Ectodermal cell (in vitro differentiated cells): ENCODE measurements at regions not wholly inside any gene's neighbourhood (a gene's known extent, or its start where the extent isn't known, plus 50 kb on each side); places are given as distances from the start of the nearest gene placed in this dataset.

Experiments
- H3K27ac ChIP-seq: 2 replicates; pipeline ENCODE4 v1.7.0; 2013; ENCODE audit warnings: mild to moderate bottlenecking, low read depth, low read length; ENCODE audit not compliant: insufficient read depth, poor library complexity, severe bottlenecking
- H3K27me3 ChIP-seq: 2 replicates; pipeline ENCODE4 v1.7.0; 2013; ENCODE audit warnings: mild to moderate bottlenecking, low read length; ENCODE audit not compliant: insufficient read depth, control insufficient read depth, poor library complexity, severe bottlenecking
- H3K36me3 ChIP-seq: one replicate; pipeline ENCODE4 v1.7.0; 2013; ENCODE audit warnings: low read length; ENCODE audit not compliant: control insufficient read depth, insufficient read depth
- H3K4me1 ChIP-seq: one replicate; pipeline ENCODE4 v1.7.0; 2013; ENCODE audit warnings: low read length; ENCODE audit not compliant: control insufficient read depth, insufficient read depth
- H3K4me3 ChIP-seq: 2 replicates; pipeline ENCODE4 v1.7.0; 2013; ENCODE audit warnings: low read depth, low read length, control low read depth; ENCODE audit not compliant: insufficient read depth
- H3K9me3 ChIP-seq: 2 replicates; pipeline ENCODE4 v1.7.0; 2013; ENCODE audit warnings: mild to moderate bottlenecking, low read length, moderate library complexity; ENCODE audit not compliant: control insufficient read depth
- WGBS, 2 experiments: methylation state at CpG; one replicate each; pipeline ENCODE4 v1.1.7; 2013; ENCODE audit warnings: missing lambda C conversion rate in 2 of 2; 5-methylcytosine and 5-hydroxymethylcytosine counted together

DNA sequence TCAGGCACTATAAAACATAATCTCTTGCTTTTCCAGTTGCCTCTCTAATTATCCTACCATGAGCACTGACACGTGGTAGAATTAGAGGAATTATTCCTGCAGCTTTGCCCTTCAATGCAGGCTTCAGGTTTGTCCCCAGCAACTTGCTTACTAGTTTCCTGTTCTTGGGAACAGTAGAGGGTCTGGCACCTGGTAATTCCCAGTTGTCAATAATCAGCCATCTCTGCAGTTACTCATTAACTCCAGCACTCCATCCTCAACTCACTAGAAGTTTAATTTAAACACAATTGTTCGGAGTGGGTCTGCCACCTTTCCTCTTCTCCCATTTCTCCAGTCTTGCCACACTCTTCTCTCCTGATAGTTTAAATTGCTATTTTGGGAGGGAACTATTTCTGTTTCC lies 324.3 kb upstream of the KIAA1217 start:
- no peak overlapping the region for H3K4me3 ChIP-seq
- 88 to 91% methylated on average over 2 of the region's 2 CpGs for WGBS, 2 experiments

DNA sequence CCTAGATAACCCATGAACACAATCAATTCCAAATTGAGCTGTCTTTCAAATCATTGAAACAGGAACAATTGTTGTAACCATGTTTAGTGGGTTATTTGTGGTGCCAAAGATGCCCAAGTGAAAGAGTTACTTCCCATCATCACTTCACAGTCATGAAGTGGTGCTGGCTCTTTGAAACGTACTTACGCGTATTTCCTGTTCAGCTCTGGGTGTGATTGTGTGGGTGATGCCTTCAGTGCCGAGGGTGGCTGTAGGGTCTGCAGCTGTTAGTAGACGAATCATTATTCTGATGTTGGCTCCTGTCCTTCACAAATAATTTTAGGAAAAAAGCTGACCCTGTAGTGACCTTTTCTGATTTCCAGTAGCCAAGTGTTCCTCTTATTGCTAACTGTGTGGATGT lies 323.1 kb upstream of the KIAA1217 start:
- Histone ChIP-seq H3K9me3 (no peaks in the 10 kb centered on the region), H3K27ac (no peak overlapping the region), H3K36me3 (no peaks in the 10 kb centered on the region), H3K4me1 (no peaks in the 10 kb centered on the region), H3K4me3 (no peak overlapping the region), H3K27me3 (no peaks in the 10 kb centered on the region)
- WGBS, 2 experiments = 97 to 99% methylated on average over 5 of the region's 5 CpGs

More for the DNA sequence above, 324.3 kb upstream of the KIAA1217 start:
- Histone ChIP-seq H3K36me3 (no peaks in the 10 kb centered on the region), H3K4me1 (no peaks in the 10 kb centered on the region), H3K9me3 (no peaks in the 10 kb centered on the region), H3K27ac (no peak overlapping the region), H3K27me3 (no peaks in the 10 kb centered on the region)

DNA sequence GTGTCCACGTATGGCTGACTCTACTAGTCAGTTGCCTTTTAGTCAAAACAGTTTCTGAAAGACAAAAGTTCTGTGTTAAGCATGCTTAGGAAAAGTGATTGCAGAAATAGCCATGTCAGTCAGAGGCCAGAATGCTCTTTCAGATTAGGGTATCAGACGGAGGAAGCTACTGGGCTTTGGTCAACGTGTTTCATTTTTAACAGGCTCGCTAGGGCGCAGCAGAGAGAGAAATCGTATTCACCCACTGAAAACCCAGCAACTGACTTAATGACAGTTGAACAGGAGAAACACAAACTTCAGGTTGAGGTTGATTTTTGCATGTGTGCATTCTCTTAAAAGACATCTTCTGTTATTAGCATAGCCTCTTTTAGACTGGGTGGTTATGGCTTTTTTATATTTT lies 322.6 kb upstream of the KIAA1217 start:
- Histone ChIP-seq H3K4me1 (no peaks in the 10 kb centered on the region), H3K9me3 (no peaks in the 10 kb centered on the region), H3K4me3 (no peak overlapping the region), H3K27ac (no peak overlapping the region), H3K36me3 (no peaks in the 10 kb centered on the region), H3K27me3 (no peaks in the 10 kb centered on the region)
- WGBS, 2 experiments = 64 to 69% methylated on average over 6 of the region's 6 CpGs

DNA sequence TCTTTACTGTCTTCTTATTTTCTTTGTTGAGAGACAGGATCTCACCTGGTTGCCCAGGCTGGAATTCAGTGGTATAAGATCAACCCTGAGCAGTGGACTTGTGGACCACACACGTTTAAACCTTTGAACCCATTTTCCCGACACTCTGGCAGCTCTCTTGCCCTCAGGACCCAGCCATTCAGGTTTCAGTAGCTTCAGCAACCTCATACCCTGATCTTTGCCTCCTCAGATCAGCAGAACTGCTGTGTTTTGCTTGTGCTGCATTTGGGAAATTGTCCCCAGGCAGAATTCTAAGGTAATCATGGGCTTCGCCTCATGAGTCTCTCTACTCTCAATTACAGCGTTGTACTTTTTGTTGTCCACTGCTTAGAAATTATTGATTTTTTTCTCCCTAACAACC lies 317.6 kb upstream of the KIAA1217 start:
- Histone ChIP-seq H3K4me3 (no peak overlapping the region), H3K36me3 (no peaks in the 10 kb centered on the region), H3K27me3 (no peaks in the 10 kb centered on the region), H3K9me3 (no peaks in the 10 kb centered on the region), H3K4me1 (no peaks in the 10 kb centered on the region), H3K27ac (no peak overlapping the region)
- WGBS, 2 experiments = 88 to 91% methylated on average over 3 to 4 of the region's 4 CpGs

DNA sequence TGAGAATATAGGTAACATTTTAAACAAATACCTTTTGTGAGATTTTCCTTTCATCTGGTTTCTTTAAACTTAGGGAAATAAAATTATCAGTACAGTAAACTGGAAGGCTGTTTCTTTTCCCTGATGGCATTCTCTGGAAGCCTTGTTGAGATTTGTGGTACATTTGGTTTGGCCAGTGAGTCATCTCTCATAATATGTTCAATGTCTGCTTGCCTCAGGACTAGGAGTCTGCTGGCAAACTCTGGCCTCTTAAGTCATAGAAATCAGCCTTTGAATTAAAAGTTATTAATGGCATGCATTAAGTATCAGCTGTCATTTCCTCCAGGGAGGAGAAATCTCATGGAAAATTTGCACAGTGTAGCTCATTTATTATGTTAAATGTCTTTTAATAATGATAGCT lies 316.6 kb upstream of the KIAA1217 start:
- Histone ChIP-seq H3K36me3 (no peaks in the 10 kb centered on the region), H3K27me3 (no peaks in the 10 kb centered on the region), H3K4me1 (no peaks in the 10 kb centered on the region), H3K4me3 (no peak overlapping the region), H3K9me3 (no peaks in the 10 kb centered on the region), H3K27ac (no peak overlapping the region)

DNA sequence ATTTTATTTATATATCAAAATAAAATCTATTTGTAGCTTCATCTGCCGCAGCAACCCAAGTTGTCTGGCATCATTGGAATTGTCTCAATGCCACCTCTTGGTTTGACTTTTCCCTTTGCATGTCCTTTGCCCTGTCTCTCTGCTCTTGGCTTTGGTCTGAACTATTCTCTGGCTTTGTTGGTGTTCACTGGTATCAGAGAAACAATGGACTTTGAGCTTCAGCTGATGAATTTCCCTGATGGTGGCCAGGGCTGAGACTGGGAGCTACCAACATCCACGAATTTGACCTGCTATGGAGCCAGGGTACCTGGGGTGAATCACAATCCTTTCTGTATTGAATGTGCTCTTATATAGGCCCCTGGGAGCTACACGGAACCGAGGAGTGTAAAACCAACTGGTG lies 311.7 kb upstream of the KIAA1217 start:
- no peaks in the 10 kb centered on the region for H3K9me3 ChIP-seq
- H3K4me1 ChIP-seq = no peaks in the 10 kb centered on the region
- H3K4me3 ChIP-seq = no peak overlapping the region
- no peaks in the 10 kb centered on the region for H3K36me3 ChIP-seq
- no peak overlapping the region for H3K27ac ChIP-seq
- no peaks in the 10 kb centered on the region for H3K27me3 ChIP-seq
- 87 to 95% methylated on average over 4 of the region's 4 CpGs for WGBS, 2 experiments

DNA sequence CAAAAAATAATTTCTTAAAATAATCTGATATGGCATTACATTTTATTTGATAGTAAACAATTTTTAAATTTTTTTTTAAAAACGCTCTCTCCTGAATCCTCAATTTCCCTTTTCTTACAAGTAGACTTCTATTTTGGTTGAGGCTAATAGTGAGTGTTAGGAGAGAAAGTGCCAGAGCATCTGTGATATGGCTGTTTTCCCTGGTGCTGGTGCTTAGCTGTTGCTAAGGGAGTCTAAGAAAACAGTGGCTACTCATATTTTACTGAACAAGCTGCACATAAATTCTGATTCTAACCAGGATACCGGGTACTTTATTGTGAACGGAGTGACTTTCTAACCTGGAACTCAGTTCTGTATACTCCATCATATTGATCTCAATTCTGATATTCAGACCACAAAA lies 311.1 kb upstream of the KIAA1217 start:
- Histone ChIP-seq H3K36me3 (no peaks in the 10 kb centered on the region), H3K4me3 (no peak overlapping the region), H3K4me1 (no peaks in the 10 kb centered on the region), H3K9me3 (no peaks in the 10 kb centered on the region), H3K27ac (no peak overlapping the region), H3K27me3 (no peaks in the 10 kb centered on the region)
- WGBS, 2 experiments = 91 to 93% methylated on average over 2 of the region's 3 CpGs

DNA sequence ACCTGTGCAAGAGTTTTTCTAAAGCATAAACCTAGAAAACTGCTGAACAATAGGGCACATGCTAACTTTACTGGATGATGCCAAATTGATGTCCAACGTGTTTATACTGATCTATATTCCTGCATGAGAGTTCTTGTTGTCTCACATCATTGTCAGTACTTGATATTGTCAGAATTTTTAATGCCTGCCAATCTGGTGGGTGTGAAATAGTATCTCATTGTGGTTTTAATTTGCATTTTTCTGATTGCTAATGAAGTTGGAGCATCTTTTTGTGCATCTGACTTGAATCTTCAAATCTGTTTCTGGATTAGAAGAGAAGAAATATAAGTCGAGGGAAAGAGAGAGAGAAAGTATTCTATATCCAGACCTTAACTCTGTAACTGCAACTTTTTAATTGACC lies 309.8 kb upstream of the KIAA1217 start:
- no peak overlapping the region for H3K4me3 ChIP-seq
- WGBS, 2 experiments = 78 to 87% methylated on average over 1 to 2 of the region's 2 CpGs
- no peaks in the 10 kb centered on the region for H3K4me1 ChIP-seq
- H3K36me3 ChIP-seq = no peaks in the 10 kb centered on the region
- H3K27ac ChIP-seq = no peak overlapping the region
- H3K27me3 ChIP-seq = no peaks in the 10 kb centered on the region
- no peaks in the 10 kb centered on the region for H3K9me3 ChIP-seq

DNA sequence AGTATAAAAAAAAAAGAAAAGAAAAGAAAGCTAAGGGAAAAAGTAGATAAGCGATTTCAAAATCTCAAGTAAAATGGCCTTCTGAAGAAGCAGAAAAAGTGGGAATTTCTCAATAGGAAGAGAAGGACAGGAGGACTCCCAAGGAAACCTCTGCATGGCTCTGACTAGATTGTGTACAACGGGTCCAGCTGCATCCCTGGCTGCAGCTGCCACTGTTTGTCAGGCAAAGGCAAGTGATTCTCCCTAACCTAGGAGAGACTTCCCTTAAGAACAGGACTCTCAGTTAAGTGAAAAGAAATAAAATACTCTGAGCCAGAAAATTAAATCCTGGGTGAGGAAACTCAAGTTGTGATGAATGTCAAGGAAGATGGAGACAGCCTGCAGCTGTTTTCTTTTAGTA lies 298.6 kb upstream of the KIAA1217 start:
- 90 to 96% methylated on average over 2 of the region's 2 CpGs for WGBS, 2 experiments
- no peak overlapping the region for H3K27ac ChIP-seq

DNA sequence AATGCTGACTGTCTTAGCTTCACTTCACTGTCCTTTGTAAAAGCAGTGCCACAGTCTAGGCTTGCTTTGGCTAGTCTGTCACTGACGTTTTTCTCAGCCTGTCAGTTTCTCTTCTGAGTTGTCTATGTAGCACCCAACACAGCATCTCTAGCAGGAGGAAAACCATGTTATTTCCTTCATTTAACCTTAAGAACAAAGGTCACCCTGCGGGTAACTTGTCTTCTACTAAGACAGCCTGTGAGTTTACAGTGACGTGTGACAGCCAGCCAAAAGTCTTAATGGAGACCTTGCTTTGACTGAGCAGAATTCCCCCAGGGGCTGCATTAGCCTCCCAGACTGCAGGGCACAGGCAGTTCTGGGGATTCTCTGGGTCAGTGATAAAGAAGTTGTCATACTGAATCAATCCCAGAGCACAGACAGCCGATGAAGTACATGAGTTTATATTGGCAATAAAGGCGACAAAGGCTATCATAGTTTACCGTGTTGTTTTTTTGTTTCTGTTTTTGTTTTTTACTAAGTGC lies 296.0 kb upstream of the KIAA1217 start:
- no peak overlapping the region for H3K27ac ChIP-seq
- H3K36me3 ChIP-seq = no peaks in the 10 kb centered on the region

More for the DNA sequence above, 298.6 kb upstream of the KIAA1217 start:
- no peaks in the 10 kb centered on the region for H3K9me3 ChIP-seq
- H3K4me3 ChIP-seq = no peak overlapping the region
- H3K27me3 ChIP-seq = no peaks in the 10 kb centered on the region
- no peaks in the 10 kb centered on the region for H3K4me1 ChIP-seq
- H3K36me3 ChIP-seq = no peaks in the 10 kb centered on the region

DNA sequence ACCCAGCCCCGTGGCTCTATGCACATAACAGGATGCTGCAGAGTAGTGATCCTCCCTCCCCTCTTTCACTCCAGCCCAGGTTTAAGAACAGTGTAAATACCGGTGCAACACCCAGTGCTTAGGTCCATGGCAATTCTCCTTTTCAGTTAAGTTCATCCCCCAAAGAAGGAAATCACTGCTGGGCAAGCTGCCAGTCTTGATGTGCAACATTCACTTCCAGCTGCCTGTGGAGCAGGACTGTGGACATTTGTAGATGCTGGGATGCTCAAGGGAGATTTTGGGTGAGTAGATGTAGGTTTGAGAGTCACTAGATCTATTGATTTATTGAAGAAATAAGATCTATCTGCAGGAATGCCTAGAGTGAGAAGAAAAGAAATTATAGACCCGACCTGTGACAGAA lies 294.3 kb upstream of the KIAA1217 start:
- WGBS, 2 experiments = 94% methylated on average over 3 of the region's 3 CpGs
- no peaks in the 10 kb centered on the region for H3K4me1 ChIP-seq
- H3K4me3 ChIP-seq = no peak overlapping the region
- no peaks in the 10 kb centered on the region for H3K9me3 ChIP-seq
- no peaks in the 10 kb centered on the region for H3K36me3 ChIP-seq
- no peaks in the 10 kb centered on the region for H3K27me3 ChIP-seq
- H3K27ac ChIP-seq = no peak overlapping the region

More for the DNA sequence above, 296.0 kb upstream of the KIAA1217 start:
- 65 to 66% methylated on average over 6 of the region's 6 CpGs for WGBS, 2 experiments
- Histone ChIP-seq H3K4me1 (no peaks in the 10 kb centered on the region), H3K27me3 (no peaks in the 10 kb centered on the region), H3K9me3 (no peaks in the 10 kb centered on the region), H3K4me3 (no peak overlapping the region)
